Small intestine (tissue), 7 donors: ENCODE measurements at regions not wholly inside any gene's neighbourhood (a gene's known extent, or its start where the extent isn't known, plus 50 kb on each side); places are given as distances from the start of the nearest gene placed in this dataset.

Source experiments
- DNase-seq, 2 donors: peaks; one replicate each; pipeline versions ENCODE4 v3.0.0 to v3.0.0-alpha.2; 2013
- FAIRE-seq: peaks from 2 replicates; lab custom pipeline; 2012; peaks lifted over from hg19 to GRCh38; lab: Jason Lieb, UNC
- H3K27ac ChIP-seq, 3 donors: one replicate each; pipeline ENCODE4 v1.5.1; 2013; ENCODE audit warnings: low read length in 2 of 3, mild to moderate bottlenecking in 2 of 3, control low read depth in 1 of 3, inconsistent platforms in 1 of 3, low read depth in 1 of 3, moderate library complexity in 1 of 3
- H3K27me3 ChIP-seq, 3 donors: one replicate each; pipeline ENCODE4 v1.6.1; 2013; ENCODE audit warnings: low read length in 3 of 3, inconsistent platforms in 1 of 3; ENCODE audit not compliant: control insufficient read depth in 3 of 3, insufficient read depth in 3 of 3
- H3K36me3 ChIP-seq, 3 donors: one replicate each; pipeline ENCODE4 v1.6.1; 2013; ENCODE audit warnings: low read length in 3 of 3, inconsistent platforms in 1 of 3, low read depth in 1 of 3, mild to moderate bottlenecking in 1 of 3, moderate library complexity in 1 of 3; ENCODE audit not compliant: control insufficient read depth in 3 of 3, insufficient read depth in 2 of 3
- H3K4me1 ChIP-seq, 3 donors: one replicate each; pipeline ENCODE4 v1.6.1; 2013; ENCODE audit warnings: low read length in 2 of 3, inconsistent platforms in 1 of 3, low read depth in 1 of 3, mild to moderate bottlenecking in 1 of 3, moderate library complexity in 1 of 3; ENCODE audit not compliant: control insufficient read depth in 3 of 3, insufficient read depth in 2 of 3
- H3K4me3 ChIP-seq, 3 donors: one replicate each; pipeline ENCODE4 v1.5.1; 2013; ENCODE audit warnings: low read length in 3 of 3, control low read depth in 1 of 3, inconsistent platforms in 1 of 3, low read depth in 1 of 3, mild to moderate bottlenecking in 1 of 3, moderate library complexity in 1 of 3
- H3K9me3 ChIP-seq, 2 donors: one replicate each; pipeline ENCODE4 v1.6.1; 2013; ENCODE audit warnings: low read depth in 1 of 2, low read length in 1 of 2; ENCODE audit not compliant: control insufficient read depth in 2 of 2, insufficient read depth in 1 of 2
- WGBS, 3 donors: extraction: QIAGEN DNeasy Blood & Tissue Kit; methylation state at CpG; one replicate each; pipeline ENCODE4 v1.1.7; 2013; 5-methylcytosine and 5-hydroxymethylcytosine counted together
- donor health status: healthy with polysubstance abuse.
- donor health status: control.
- donor health status: control.
- donor health status: Bipolar disorder and iron deficiency.
- donor health status: healthy.

- Histone ChIP-seq H3K27ac (no peak overlapping the region), H3K36me3 (no peaks in the 10 kb centered on the region), H3K4me1 (no peaks in the 10 kb centered on the region), H3K9me3 (no peaks in the 10 kb centered on the region), H3K4me3 (no peak overlapping the region), H3K27me3 (no peaks in the 10 kb centered on the region)
- FAIRE-seq (no peak), DNase-seq (no peak)
- 56 to 71% (median 70%) methylated on average over 2 of the region's 2 CpGs for WGBS, 3 donors
Measured at GRCh38 chr13:53631511-53631910, 602.9 kb downstream of the OLFM4 start.

- Histone ChIP-seq H3K9me3 (no peaks in the 10 kb centered on the region), H3K27ac (no peak overlapping the region), H3K36me3 (no peaks in the 10 kb centered on the region), H3K27me3 (no peaks in the 10 kb centered on the region), H3K4me3 (no peak overlapping the region), H3K4me1 (no peaks in the 10 kb centered on the region)
- no peak for FAIRE-seq
- DNase-seq, result no peak
- WGBS, 3 donors, result 70 to 78% (median 74%) methylated on average over 2 of the region's 2 CpGs
Measured at GRCh38 chr13:53638040-53638439, 609.4 kb downstream of the OLFM4 start.

- DNase-seq (no peak), FAIRE-seq (no peak)
- 38 to 76% (median 75%) methylated on average over 3 of the region's 3 CpGs for WGBS, 3 donors
- H3K4me3 ChIP-seq, result no peak overlapping the region
- H3K27me3 ChIP-seq, result no peaks in the 10 kb centered on the region
- no peaks in the 10 kb centered on the region for H3K4me1 ChIP-seq
- no peaks in the 10 kb centered on the region for H3K9me3 ChIP-seq
- no peaks in the 10 kb centered on the region for H3K36me3 ChIP-seq
- H3K27ac ChIP-seq, result no peak overlapping the region
Measured at GRCh38 chr13:53642306-53642705, 613.7 kb downstream of the OLFM4 start.

GRCh38 chr13:53648673-53649072, 620.1 kb downstream of the OLFM4 start:
- H3K4me1 ChIP-seq, result no peaks in the 10 kb centered on the region
- H3K27me3 ChIP-seq, result no peaks in the 10 kb centered on the region
- no peaks in the 10 kb centered on the region for H3K9me3 ChIP-seq
- H3K27ac ChIP-seq, result no peak overlapping the region
- 72 to 79% (median 77%) methylated on average over 3 of the region's 3 CpGs for WGBS, 3 donors
- H3K36me3 ChIP-seq, result no peaks in the 10 kb centered on the region
- no peak overlapping the region for H3K4me3 ChIP-seq
- no peak for FAIRE-seq
- DNase-seq, result no peak

- H3K9me3 ChIP-seq, result no peaks in the 10 kb centered on the region
- FAIRE-seq (no peak), DNase-seq (no peak)
- H3K4me3 ChIP-seq, result no peak overlapping the region
- H3K27ac ChIP-seq, result no peak overlapping the region
- 46 to 59% (median 49%) methylated on average over 2 of the region's 2 CpGs for WGBS, 3 donors
- H3K4me1 ChIP-seq, result no peaks in the 10 kb centered on the region
- H3K36me3 ChIP-seq, result no peaks in the 10 kb centered on the region
- no peaks in the 10 kb centered on the region for H3K27me3 ChIP-seq
Measured at GRCh38 chr13:53672005-53672404, 643.4 kb downstream of the OLFM4 start.

- H3K9me3 ChIP-seq, result no peaks in the 10 kb centered on the region
- no peak overlapping the region for H3K27ac ChIP-seq
- WGBS, 3 donors, result 49 to 61% (median 55%) methylated on average over 1 of the region's 1 CpG
- no peaks in the 10 kb centered on the region for H3K4me1 ChIP-seq
- no peaks in the 10 kb centered on the region for H3K36me3 ChIP-seq
- no peaks in the 10 kb centered on the region for H3K27me3 ChIP-seq
- DNase-seq (no peak), FAIRE-seq (no peak)
- H3K4me3 ChIP-seq, result no peak overlapping the region
Measured at GRCh38 chr13:53683146-53683545, 654.5 kb downstream of the OLFM4 start.

GRCh38 chr13:53683608-53684007, 655.0 kb downstream of the OLFM4 start:
- Histone ChIP-seq H3K4me3 (no peak overlapping the region), H3K9me3 (no peaks in the 10 kb centered on the region), H3K27me3 (no peaks in the 10 kb centered on the region), H3K4me1 (no peaks in the 10 kb centered on the region), H3K27ac (no peak overlapping the region), H3K36me3 (no peaks in the 10 kb centered on the region)
- 75 to 82% (median 78%) methylated on average over 2 of the region's 2 CpGs for WGBS, 3 donors
- FAIRE-seq, result no peak
- DNase-seq, result no peak

- 80 to 83% (median 82%) methylated on average over 2 of the region's 2 CpGs for WGBS, 3 donors
- H3K4me1 ChIP-seq, result no peaks in the 10 kb centered on the region
- H3K27ac ChIP-seq, result no peak overlapping the region
- peaks cover 0 to 4% of the 10 kb centered on the region in 2 donors for H3K9me3 ChIP-seq
- H3K27me3 ChIP-seq, result no peaks in the 10 kb centered on the region
- DNase-seq (no peak), FAIRE-seq (no peak)
- H3K4me3 ChIP-seq, result no peak overlapping the region
- no peaks in the 10 kb centered on the region for H3K36me3 ChIP-seq
Measured at GRCh38 chr13:53691417-53691816, 662.8 kb downstream of the OLFM4 start.

- FAIRE-seq, result no peak
- Histone ChIP-seq H3K4me3 (no peak overlapping the region), H3K36me3 (no peaks in the 10 kb centered on the region), H3K4me1 (no peaks in the 10 kb centered on the region), H3K27me3 (no peaks in the 10 kb centered on the region), H3K9me3 (peaks cover 0 to 8% of the 10 kb centered on the region in 2 donors), H3K27ac (no peak overlapping the region)
- 68% methylated on average over 2 of the region's 2 CpGs for WGBS, 3 donors
- no peak for DNase-seq
Measured at GRCh38 chr13:53694814-53695532, 666.4 kb downstream of the OLFM4 start.
